ENCODE measurements at regions not wholly inside any gene's neighbourhood (a gene's known extent, or its start where the extent isn't known, plus 50 kb on each side); places are given as distances from the start of the nearest gene placed in this dataset.
"Not testable (repeated sequence)": the region's sequence is repeated elsewhere in the genome, so short reads cannot be mapped to it uniquely, and the experiment has no call there.

DNA sequence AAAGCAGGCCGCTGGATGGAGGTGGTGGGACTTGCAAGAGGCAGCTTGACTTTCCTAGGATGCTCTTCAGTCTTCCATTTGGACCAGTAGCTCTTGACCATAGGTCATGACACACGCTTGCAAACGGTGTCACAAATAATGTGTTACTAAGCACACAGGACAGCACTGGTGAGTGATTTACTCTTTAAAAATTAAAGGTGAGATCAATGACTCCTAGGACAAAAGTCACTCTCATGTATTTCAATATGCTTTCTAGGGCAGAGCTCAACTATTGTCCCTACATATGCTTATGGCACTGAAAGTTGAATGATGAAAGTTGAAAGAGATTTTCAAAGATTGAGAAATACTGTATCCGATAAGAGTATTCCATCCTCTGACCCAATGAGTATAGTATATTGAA is 496.7 kb downstream of the EBF1 start:
- DNase-seq (ENCODE audit: low read depth) = no peak

- no peak for DNase-seq (ENCODE audit: low read depth)
Measured at GRCh38 chr5:158601118-158601517, 498.6 kb downstream of the EBF1 start.

GRCh38 chr5:158600679-158601078 is 499.0 kb downstream of the EBF1 start:
- no peak for DNase-seq (ENCODE audit: low read depth)

DNA sequence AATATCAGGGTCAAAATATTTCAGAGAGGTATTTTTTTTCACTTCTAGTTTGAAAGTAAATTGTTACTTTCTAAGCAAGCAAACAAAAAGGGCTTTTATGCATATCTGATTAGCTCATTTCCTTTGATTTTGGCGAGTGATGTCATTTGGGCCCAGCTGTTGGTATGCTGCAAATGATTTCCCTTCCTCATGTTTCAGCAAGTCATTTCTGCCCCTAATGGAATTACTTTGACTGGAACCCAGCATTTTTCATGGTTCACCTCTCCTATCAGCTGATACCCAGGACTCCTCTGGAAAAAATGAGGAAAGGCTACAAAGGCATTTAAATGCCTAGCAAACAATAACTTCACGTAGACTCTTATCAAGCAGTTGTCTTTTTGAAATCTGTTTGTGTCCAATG is 500.6 kb downstream of the EBF1 start:
- no peak for DNase-seq (ENCODE audit: low read depth)

DNA sequence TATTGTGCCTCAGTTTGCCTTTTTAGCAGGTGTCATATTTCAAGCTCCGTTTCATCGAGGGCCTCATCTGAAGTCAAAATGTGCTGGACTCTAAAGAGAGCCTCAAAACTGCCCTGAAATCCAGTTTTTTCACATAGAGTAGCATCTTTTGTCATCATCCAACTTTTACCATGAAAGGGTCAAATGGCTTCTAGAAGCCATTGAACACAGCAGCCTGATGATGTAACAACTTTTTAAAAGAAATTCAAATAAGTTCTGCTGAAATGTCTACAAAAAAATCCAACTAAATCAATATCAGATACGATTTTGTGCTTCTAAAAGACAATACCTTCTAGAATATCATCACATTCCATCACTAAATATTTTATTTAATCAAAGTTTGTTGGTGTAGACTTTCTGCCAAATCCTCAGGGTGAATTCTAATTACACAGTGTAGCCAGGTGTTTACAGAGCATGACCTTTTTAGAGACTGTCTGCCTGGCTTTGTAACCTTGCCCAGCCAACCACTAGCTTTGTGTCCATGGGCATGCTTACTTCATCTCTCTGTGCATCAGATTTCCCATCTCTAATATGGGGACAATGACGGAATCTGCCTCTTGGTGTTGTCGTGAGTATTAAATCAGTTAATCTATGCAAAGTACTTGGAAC is 505.0 kb downstream of the EBF1 start:
- no peak for DNase-seq (ENCODE audit: low read depth)

GRCh38 chr5:158593925-158594324 is 505.8 kb downstream of the EBF1 start:
- no peak for DNase-seq (ENCODE audit: low read depth)

- peak; percentile 54 for DNase-seq (ENCODE audit: low read depth)
Measured at GRCh38 chr5:158591301-158591863, 508.3 kb downstream of the EBF1 start.

DNA sequence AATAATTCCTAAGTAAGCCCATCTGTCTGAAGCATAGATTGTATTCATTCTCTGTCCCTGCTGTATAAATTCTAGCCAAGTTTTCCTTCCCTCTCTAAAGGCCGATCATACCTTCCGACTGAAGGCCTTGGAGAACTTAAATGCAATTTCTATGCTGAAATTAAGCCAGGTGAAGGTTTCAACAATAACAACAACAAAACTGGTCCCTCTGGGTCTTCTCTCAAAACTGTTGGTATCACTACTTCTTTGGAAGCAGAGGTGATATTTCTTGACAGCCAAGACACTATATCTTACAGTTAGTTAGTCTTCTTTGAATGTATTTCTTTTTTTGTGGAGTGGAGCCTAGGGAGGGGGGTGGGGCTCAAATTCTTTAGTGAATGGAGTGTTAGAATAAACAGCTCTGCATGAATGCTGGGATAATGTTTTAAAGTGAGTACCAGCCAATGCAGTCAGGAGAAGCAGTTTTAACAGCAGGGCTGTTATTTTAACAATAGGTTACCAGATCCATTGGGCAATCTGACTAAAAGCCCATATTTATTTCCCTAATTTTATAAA is 508.9 kb downstream of the EBF1 start:
- no peak for DNase-seq (ENCODE audit: low read depth)

DNA sequence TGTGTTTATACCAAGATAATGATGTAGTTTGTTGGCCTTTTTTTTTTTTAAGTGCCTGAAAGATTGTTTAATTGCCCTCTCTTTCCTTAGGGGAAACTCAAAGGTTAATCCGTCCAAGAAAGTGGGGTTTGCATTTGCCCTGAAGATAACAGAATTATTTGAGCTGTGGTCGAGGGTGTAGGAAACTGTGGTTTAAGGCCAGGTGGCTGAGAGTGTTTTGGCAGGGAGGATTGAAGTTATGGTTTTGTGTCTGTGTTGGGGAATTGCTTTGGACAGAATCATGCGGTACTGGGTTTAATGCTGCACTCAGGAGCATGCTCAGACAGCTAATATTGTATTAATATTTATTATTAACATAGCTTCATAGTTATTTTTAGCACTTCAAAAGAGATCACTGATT is 509.8 kb downstream of the EBF1 start:
- no peak for DNase-seq (ENCODE audit: low read depth)

GRCh38 chr5:158588617-158589016 is 511.1 kb downstream of the EBF1 start:
- DNase-seq (ENCODE audit: low read depth) = no peak

DNA sequence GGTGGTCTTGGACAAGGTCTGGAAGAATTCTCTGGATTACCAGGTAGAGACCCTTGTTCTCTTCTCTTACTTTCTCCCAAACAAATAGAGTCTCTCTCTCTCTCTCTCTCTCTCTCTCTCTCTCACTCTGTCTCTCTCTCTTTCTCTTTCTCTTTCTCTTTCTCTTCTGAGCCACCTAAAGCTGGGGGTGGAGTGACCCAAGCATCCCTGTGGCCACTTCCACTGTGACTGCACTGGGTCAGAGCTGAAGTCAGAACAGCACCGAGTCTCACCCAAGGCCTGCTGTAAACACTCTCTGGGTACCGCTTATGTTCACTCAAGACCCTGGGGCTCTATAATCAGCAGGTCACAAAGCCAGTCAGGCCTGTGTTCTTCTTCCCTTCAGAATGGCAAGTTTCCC is 513.7 kb downstream of the EBF1 start:
- no peak for DNase-seq (ENCODE audit: low read depth)

DNA sequence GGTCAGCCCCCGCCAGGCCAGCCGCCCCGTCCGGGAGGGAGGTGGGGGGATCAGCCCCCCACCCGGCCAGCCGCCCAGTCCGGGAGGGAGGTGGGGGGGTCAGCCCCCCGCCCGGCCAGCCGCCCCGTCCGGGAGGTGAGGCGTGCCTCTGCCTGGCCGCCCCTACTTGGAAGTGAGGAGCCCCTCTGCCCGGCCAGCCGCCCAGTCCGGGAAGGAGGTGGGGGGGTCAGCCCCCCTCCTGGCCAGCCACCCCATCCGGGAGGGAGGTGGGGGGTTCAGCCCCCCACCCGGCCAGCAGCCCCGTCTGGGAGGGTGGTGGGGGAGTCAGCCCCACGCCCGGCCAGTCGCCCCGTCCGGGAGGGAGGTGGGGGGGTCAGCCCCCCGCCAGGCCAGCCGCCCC is 517.0 kb downstream of the EBF1 start:
- DNase-seq (ENCODE audit: low read depth) = not testable (repeated sequence)

DNA sequence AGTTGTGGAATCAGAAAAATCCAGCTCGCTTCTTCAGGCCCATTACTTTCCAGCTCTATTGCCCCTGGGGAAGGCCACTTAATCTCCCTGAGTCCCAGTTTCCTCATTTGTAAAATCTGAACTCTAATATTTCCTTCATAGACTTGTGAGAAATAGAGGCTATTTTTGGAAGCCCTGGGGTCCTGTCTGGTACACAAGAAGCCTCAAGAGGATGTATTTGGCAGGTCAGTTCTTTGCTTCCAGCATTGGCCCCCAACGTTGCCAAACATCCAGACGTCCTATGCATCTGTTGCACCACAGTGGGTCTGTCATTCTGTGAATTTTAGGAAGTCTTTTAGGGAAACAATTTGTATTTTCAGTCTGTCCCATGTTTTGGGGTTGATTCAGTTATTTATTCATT is 525.9 kb downstream of the EBF1 start:
- DNase-seq (ENCODE audit: low read depth) = no peak

DNA sequence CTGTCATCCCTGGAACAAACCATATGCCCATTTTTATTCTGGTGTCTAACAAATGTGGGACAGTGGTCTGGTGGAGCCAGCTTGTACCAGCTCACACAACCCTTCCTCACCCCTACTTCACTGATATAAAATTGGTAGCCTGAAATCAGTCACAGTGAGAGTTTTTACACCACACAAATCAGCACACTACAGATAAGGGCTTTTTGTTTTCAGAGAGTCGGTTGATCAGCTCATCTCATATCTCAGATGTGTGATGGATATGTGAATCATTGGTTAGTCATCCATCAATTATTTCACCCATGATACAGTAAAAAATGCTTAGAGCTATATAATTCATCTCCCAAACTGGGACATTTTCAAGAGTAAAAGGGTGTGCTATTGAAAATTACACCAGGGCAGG is 529.2 kb downstream of the EBF1 start:
- no peak for DNase-seq (ENCODE audit: low read depth)

GRCh38 chr5:158569534-158569933 is 530.2 kb downstream of the EBF1 start:
- no peak for DNase-seq (ENCODE audit: low read depth)

DNA sequence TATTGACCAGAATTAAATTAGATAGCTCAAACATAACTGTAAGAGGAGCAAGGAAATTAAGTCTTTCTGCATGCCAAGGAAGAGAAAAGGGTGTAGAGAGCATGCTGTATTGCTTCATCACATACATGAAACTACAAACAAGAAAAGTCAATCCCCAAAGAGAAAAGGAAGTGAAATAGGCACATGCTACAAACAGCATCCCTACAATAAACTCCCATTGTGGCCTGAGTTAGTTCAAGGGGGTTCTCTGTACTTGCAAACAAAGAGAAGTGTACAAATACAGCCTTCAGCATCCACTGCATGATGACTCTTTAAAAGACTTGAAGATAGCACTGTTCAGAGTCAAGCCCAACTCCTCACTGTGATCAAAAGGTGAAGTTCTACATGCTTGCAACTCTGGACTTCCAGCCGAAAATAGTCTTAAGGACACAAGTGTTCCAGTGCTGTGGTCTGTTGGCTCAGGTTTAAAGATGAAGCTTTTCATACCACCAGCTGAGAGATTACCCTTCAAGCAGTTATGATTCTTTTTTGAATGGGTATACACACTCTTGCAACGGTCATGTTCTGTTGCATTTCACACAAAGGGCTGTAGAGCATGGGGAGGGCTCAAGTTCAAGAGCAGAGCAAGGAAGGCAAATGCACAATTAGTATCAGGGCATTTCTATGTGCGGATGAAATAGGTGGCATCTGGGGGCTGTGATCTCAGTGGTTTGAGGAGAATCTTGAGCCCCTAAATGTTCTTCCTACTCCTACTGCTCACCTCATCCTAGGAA is 534.5 kb downstream of the EBF1 start:
- no peak for DNase-seq (ENCODE audit: low read depth)

DNA sequence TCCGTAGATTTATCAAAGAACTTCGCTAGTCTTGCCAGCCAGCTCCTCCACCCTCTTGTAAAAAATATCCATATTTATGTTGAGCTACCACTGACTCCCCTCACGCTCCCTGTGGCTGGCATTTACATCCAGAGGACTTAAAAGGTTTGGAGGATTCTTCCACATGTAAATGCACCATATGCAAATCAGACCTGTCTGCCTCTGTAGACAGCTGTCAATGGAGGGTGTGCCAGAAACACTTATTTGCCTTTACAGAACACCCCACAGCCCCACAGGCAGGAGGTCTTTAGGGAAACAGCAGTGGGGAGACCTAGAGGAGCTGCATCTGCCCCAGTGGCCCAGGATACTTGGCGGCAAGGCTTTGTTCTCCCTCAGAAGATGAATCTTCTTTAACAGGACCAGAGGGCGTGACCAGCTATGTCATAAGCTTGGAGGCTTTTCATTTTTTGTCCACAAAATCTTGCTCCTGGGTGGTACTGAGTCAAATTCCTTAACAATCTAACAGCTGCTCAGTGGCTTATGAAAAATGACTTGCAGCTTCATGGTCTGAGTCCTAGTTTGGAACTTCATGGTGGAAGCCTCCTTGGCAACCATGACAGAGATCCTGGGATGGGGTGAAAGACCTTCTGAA is 535.8 kb downstream of the EBF1 start:
- no peak for DNase-seq (ENCODE audit: low read depth)

DNA sequence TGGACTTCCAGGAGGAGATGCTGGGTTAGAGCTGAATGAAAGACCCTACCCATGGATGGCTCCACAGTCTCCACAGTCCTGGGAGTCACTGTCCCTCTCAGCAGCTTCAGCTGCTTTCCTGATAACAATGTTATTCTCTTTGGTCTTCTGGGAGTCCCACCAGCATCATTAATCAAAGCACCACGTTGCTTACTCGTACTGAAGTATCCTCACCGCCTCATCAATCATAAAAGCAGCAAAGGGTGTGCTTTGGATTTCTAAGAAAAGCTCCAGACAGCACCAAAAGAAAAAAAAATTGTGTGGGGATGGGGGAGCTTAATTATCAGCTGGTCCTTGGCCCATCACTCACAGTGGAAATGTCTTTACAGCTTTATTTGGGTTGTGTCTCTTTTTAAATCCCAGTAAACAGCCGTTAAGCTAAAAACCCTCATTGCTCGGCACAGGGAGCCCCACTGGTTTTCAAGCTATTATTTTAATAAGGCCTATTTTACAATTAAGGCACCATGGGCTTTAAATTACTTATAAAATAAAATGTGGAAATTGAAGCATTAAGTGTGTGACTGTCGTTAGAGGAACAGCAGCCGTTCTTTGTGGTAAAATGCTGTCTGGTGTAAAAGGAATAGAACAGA is 538.0 kb downstream of the EBF1 start:
- DNase-seq (ENCODE audit: low read depth) = no peak

DNA sequence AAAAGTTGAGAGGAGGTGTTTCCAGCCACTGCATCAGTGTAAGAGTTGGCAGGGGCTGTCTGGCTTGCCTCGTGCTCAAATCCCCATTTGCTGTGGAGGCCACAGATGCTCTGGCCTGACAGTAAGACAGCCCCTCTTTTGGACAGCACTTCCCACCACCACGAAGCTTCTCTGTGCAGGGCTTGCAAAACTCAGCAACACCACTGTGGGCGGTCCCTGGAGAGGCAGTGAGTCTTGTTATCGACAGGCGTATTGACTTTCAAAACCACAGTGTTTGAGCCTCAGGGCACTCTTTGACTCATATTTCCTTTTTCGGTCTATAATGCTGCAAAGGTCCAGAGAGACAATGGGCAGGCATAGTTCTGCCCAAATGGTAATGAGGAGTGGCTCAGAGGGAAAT is 539.5 kb downstream of the EBF1 start:
- peak; percentile 47 for DNase-seq (ENCODE audit: low read depth)

DNA sequence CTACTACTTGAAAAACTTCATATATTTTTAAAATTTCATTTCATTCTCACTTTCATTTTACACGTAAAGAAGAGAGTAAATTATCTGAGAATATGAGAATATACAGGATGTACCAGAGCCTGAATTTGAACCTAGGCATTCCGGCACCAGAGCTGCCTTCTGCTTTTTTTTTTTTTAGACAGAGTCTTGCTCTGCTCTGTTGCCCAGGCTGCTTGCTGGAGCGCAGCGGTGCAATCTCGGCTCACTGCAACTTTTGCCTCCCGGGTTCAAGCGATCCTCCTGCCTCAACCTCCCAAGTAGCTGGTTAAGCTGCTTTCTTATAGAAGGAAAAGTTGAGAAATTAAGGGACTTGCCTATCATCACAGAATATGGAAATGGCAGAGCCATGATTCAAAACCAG is 540.1 kb downstream of the EBF1 start:
- DNase-seq (ENCODE audit: low read depth) = no peak

- DNase-seq (ENCODE audit: low read depth) = no peak
Measured at GRCh38 chr5:158559066-158559465, 540.6 kb downstream of the EBF1 start.

DNA sequence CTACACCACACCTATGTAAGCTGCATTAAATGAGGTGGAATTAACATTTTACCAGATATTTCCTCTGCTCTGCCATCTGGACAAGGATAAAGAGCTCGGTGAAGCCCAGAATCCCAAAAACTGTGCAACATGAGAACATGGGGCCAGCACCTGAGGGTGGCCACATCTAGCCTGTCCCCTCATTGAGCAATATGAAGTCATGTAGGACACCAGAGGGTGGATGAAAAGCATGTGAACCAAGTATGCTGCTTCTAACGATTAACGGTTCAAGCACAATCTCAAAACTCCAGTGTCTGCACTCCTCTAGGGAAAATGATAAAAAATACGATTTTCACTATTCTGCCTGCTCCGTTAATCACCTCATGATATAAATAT is 545.8 kb downstream of the EBF1 start:
- no peak for DNase-seq (ENCODE audit: low read depth)
